ENCODE measurements at regions not wholly inside any gene's neighbourhood (a gene's known extent, or its start where the extent isn't known, plus 50 kb on each side); places are given as distances from the start of the nearest gene placed in this dataset.
A peak's percentile ranks its signal among the peaks of the same experiment; 100 is the strongest.

DNA sequence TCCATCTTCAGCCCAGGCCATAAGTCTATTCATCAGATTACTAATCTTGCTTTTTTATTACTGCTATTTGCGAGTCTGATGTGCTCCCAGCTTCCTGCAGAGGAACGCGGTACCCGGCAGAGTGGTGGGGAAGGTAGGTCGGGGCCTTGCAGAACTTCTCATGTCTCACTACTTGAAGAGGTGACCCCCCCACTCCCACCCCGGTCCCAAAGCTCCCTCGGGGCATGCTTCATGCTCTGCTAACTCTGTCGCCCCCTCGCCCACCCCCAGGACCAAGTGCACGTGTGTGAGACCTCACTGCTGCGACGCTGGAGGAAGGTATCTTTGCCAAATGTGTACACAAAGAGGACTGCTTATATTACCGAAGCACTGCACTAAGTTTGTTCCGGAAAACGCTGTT is 129.4 kb upstream of the RAB12 start:
- FAIRE-seq (no peak), DNase-seq (ENCODE audit: insufficient read length, low spot score) (no peak)
- TF ChIP-seq, protein P1, sequence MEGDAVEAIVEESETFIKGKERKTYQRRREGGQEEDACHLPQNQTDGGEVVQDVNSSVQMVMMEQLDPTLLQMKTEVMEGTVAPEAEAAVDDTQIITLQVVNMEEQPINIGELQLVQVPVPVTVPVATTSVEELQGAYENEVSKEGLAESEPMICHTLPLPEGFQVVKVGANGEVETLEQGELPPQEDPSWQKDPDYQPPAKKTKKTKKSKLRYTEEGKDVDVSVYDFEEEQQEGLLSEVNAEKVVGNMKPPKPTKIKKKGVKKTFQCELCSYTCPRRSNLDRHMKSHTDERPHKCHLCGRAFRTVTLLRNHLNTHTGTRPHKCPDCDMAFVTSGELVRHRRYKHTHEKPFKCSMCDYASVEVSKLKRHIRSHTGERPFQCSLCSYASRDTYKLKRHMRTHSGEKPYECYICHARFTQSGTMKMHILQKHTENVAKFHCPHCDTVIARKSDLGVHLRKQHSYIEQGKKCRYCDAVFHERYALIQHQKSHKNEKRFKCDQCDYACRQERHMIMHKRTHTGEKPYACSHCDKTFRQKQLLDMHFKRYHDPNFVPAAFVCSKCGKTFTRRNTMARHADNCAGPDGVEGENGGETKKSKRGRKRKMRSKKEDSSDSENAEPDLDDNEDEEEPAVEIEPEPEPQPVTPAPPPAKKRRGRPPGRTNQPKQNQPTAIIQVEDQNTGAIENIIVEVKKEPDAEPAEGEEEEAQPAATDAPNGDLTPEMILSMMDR (IDR thresholded peaks at IDR 0.05; ENCODE audit: insufficient read depth, missing control alignments): no peak

DNA sequence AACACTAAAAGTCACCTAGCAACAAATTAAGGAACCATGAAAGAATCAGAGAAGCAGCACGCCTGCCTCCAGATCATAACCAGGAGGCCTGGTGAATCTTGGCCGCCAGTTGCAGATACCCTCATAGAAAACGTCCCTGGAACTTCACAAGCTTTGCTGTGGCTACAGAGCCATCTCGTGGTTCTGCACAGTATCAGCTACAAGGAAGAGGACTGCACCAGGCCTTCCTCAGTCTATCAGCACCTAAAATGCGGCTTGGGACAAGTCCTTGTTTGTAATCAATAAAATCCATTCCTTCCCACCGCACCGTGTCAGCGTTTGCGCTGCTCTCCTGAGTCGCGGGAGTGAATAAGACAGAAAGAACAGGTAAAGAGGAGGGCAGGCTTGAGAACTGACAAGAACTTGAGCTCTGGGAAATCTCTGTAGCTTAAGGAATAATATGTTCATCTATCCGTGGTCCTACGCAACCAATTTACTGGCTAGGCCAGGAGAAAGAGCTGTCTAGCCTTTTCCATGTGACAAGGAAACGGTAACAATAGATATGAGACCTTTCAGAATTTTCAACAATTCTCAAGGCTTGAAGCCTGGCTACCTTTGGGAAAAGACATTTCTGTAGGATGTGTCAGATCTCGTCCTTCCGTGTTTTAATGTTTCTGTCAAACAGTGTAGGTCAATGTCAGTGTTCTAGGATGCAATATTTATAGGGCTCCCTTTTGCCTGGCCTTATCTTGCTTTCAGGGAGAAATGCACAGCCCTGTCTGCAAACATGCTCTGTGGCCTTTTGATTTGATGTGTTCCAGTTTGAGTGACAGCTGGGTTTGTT is 128.5 kb upstream of the RAB12 start:
- TF ChIP-seq, protein P1 (IDR thresholded peaks at IDR 0.05; ENCODE audit: insufficient read depth, missing control alignments): peak; percentile 25
- DNase-seq (ENCODE audit: insufficient read length, low spot score) (peak; percentile 44), FAIRE-seq (no peak)

DNA sequence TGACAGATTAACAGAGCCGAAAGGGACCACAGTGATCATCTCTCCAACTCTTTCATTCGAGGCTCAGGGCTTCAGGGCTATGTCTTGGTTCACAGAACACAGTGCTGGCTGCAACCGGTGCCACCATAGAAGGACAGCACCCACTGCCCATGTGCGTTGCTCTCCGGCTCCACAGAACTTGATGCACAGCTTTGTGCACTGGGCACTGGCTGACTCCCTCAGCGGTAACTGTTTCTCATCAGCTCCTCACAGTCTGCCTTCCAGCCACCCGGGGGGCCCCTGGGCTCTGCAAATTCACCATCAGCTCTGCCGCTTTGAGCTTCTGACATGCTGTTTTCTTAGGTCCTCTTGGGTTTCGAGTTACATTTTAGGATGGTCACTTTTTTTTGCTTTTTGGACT is 124.3 kb upstream of the RAB12 start:
- DNase-seq (ENCODE audit: insufficient read length, low spot score) (no peak), FAIRE-seq (no peak)
- TF ChIP-seq, protein P1 (IDR thresholded peaks at IDR 0.05; ENCODE audit: insufficient read depth, missing control alignments): no peak

DNA sequence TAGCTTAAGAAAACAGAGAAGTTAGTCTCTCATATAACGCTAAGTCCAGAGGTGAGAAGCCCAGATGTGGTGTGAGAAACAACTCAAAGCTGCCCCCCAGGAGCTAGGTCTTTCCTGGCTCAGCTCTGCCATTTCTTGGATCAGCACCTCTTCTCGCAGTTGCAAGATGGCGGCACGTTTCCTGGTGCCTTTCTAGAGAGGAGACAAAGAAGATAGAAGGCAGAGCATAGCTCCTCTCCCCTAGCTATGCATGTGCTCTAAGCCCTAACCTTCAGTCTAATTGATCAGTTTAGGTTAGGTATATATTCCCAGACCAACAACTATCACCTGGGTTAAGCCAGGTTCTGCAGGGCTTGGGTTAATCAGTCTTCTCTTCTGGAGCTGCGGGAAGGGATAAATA is 119.5 kb upstream of the RAB12 start:
- DNase-seq (ENCODE audit: insufficient read length, low spot score) (no peak), FAIRE-seq (no peak)
- TF ChIP-seq, protein P1 (IDR thresholded peaks at IDR 0.05; ENCODE audit: insufficient read depth, missing control alignments): no peak

DNA sequence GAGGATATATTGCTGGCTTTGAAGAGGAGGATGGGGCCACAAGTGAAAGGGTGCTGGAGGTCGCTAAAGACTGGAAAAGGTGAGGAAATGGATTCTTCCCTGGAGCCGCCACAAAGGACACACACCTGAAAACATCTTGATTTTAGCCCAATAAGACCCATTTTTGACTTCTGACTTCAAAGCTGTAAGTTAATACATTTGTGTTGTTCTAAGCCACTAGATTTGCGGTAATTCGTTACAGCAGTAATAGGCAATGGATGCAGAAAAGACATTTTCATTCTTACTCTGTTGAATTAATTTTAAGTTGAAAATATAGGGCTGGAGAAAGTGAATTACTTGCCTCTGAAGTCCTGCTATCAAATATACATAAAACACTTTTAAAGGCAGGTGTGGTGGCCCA is 117.7 kb upstream of the RAB12 start:
- TF ChIP-seq, protein P1 (IDR thresholded peaks at IDR 0.05; ENCODE audit: insufficient read depth, missing control alignments): no peak
- DNase-seq (ENCODE audit: insufficient read length, low spot score) (no peak), FAIRE-seq (no peak)

DNA sequence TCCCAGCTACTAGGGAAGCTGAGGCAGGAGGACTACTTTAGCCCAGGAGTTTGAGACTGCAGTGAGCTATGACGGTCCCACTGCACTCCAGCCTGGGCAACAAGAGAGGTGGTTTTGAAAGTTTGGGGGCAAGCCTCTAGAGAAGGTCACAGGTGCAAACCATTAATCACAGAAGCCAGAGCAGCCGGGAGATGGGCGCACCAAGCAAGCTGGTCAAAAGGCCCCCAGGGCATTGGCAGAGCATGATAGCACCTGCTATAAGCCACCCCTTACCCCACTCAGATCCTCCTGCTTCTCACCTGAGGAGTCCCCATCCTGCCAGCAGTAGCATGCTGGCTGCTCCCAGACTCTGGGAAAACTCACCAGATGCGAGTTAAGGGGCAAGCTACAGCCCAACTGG is 116.1 kb upstream of the RAB12 start:
- TF ChIP-seq, protein P1 (IDR thresholded peaks at IDR 0.05; ENCODE audit: insufficient read depth, missing control alignments): no peak
- no peak for FAIRE-seq
- no peak for DNase-seq (ENCODE audit: insufficient read length, low spot score)

DNA sequence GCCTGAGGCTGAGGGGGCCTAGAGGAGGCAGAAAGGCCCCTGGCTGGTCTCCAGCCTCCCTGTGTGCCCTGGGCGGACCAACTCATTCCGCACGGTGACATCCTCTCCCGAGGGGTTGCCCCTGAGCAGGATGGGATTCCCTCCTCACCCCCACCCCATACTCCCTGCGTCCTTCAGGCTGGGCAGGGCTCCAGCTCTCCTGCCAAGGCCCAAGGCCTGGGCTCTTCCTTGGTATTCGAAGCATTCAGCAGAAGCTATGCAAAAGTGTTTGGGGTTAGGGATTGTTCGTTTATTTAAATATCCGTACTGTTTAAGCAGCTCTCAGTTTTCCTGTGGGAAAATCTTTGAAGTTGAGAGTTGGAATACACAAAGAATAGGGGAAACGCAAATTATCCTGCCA is 113.1 kb upstream of the RAB12 start:
- FAIRE-seq (no peak), DNase-seq (ENCODE audit: insufficient read length, low spot score) (no peak)
- TF ChIP-seq, protein P1 (IDR thresholded peaks at IDR 0.05; ENCODE audit: insufficient read depth, missing control alignments): no peak
